WTC11 (cell line): ENCODE measurements at regions not wholly inside any gene's neighbourhood (a gene's known extent, or its start where the extent isn't known, plus 50 kb on each side); places are given as distances from the start of the nearest gene placed in this dataset.

Source experiments
- AFF4 ChIP-seq: sonication (generic); formaldehyde crosslinking; IDR thresholded peaks from 2 replicates; pipeline ENCODE4 v1.8.1; 2023; ENCODE audit warnings: mild to moderate bottlenecking, missing genetic modification reagents, borderline replicate concordance
- CREM ChIP-seq: sonication (generic); formaldehyde crosslinking; IDR thresholded peaks from 2 replicates; pipeline ENCODE4 v1.8.1; 2022; ENCODE audit warnings: mild to moderate bottlenecking, missing genetic modification reagents, moderate library complexity
- EMX1 ChIP-seq: fragments of 250-450 bp; sonication (Bioruptor Pico); IDR thresholded peaks from 2 replicates; pipeline ENCODE4 v1.8.0; 2021; ENCODE audit warnings: mild to moderate bottlenecking
- FOXJ3 ChIP-seq: sonication (generic); formaldehyde crosslinking; IDR thresholded peaks from 2 replicates; pipeline ENCODE4 v1.9.0; 2021; ENCODE audit warnings: missing genetic modification reagents, mild to moderate bottlenecking, borderline replicate concordance
- FOXK1 ChIP-seq: sonication (generic); formaldehyde crosslinking; IDR thresholded peaks from 2 replicates; pipeline ENCODE4 v1.8.0; 2022; ENCODE audit warnings: mild to moderate bottlenecking, moderate library complexity, missing genetic modification reagents
- GABPB1 ChIP-seq: sonication (generic); formaldehyde crosslinking; IDR thresholded peaks from 2 replicates; pipeline ENCODE4 v1.8.1; 2023; ENCODE audit warnings: mild to moderate bottlenecking, missing genetic modification reagents
- NFYB ChIP-seq: sonication (generic); formaldehyde crosslinking; conservative IDR thresholded peaks from 2 replicates; pipeline ENCODE4 v1.8.0; 2022; ENCODE audit warnings: low read depth, missing genetic modification reagents
- NR1H2 ChIP-seq: sonication (generic); formaldehyde crosslinking; IDR thresholded peaks from 2 replicates; pipeline ENCODE4 v1.9.0; 2021; ENCODE audit warnings: mild to moderate bottlenecking, moderate library complexity, missing genetic modification reagents
- PREB ChIP-seq: sonication (generic); formaldehyde crosslinking; IDR thresholded peaks from 2 replicates; pipeline ENCODE4 v1.8.1; 2022; ENCODE audit warnings: mild to moderate bottlenecking, missing genetic modification reagents, moderate library complexity, borderline replicate concordance
- SP1 ChIP-seq: sonication (generic); formaldehyde crosslinking; conservative IDR thresholded peaks from 2 replicates; pipeline ENCODE4 v1.8.1; 2022; ENCODE audit warnings: missing genetic modification reagents
- ZNF138 ChIP-seq: sonication (generic); formaldehyde crosslinking; conservative IDR thresholded peaks from 2 replicates; pipeline ENCODE4 v1.8.1; 2022; ENCODE audit warnings: mild to moderate bottlenecking, moderate library complexity, missing genetic modification reagents
- TF ChIP-seq, protein P1 (sequence below): fragments of 200-600 bp; IDR thresholded peaks from 2 replicates; pipeline ENCODE4 v1.8.0; 2022; ENCODE audit warnings: antibody characterized with exemption
- TF ChIP-seq, protein P2 (sequence below): sonication (generic); formaldehyde crosslinking; IDR thresholded peaks from 2 replicates; pipeline ENCODE4 v1.8.1; 2022; ENCODE audit warnings: low read depth, mild to moderate bottlenecking, moderate library complexity, missing genetic modification reagents, borderline replicate concordance
- TF ChIP-seq, protein P3 (sequence below): sonication (generic); formaldehyde crosslinking; IDR thresholded peaks from 2 replicates; pipeline ENCODE4 v1.8.0; 2022; ENCODE audit warnings: missing genetic modification reagents

GRCh38 chr7:52518869-52519268 lies 516.6 kb upstream of the POM121L12 start:
- TF ChIP-seq, protein P1, sequence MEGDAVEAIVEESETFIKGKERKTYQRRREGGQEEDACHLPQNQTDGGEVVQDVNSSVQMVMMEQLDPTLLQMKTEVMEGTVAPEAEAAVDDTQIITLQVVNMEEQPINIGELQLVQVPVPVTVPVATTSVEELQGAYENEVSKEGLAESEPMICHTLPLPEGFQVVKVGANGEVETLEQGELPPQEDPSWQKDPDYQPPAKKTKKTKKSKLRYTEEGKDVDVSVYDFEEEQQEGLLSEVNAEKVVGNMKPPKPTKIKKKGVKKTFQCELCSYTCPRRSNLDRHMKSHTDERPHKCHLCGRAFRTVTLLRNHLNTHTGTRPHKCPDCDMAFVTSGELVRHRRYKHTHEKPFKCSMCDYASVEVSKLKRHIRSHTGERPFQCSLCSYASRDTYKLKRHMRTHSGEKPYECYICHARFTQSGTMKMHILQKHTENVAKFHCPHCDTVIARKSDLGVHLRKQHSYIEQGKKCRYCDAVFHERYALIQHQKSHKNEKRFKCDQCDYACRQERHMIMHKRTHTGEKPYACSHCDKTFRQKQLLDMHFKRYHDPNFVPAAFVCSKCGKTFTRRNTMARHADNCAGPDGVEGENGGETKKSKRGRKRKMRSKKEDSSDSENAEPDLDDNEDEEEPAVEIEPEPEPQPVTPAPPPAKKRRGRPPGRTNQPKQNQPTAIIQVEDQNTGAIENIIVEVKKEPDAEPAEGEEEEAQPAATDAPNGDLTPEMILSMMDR = no peak
- TF ChIP-seq NFYB (CRISPR knock-in tag) = no peak
- TF ChIP-seq PREB = no peak
- TF ChIP-seq FOXJ3 (CRISPR knock-in tag) = no peak
- TF ChIP-seq GABPB1 = no peak
- TF ChIP-seq CREM = no peak
- TF ChIP-seq NR1H2 (CRISPR knock-in tag) = no peak
- no peak for TF ChIP-seq AFF4 (CRISPR knock-in tag)
- TF ChIP-seq SP1 (CRISPR knock-in tag) = no peak
- TF ChIP-seq EMX1 (CRISPR knock-in tag) = no peak
- TF ChIP-seq FOXK1 (CRISPR knock-in tag) = no peak
- TF ChIP-seq, protein P2, sequence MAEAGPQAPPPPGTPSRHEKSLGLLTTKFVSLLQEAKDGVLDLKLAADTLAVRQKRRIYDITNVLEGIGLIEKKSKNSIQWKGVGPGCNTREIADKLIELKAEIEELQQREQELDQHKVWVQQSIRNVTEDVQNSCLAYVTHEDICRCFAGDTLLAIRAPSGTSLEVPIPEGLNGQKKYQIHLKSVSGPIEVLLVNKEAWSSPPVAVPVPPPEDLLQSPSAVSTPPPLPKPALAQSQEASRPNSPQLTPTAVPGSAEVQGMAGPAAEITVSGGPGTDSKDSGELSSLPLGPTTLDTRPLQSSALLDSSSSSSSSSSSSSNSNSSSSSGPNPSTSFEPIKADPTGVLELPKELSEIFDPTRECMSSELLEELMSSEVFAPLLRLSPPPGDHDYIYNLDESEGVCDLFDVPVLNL = no peak
- TF ChIP-seq, protein P3, sequence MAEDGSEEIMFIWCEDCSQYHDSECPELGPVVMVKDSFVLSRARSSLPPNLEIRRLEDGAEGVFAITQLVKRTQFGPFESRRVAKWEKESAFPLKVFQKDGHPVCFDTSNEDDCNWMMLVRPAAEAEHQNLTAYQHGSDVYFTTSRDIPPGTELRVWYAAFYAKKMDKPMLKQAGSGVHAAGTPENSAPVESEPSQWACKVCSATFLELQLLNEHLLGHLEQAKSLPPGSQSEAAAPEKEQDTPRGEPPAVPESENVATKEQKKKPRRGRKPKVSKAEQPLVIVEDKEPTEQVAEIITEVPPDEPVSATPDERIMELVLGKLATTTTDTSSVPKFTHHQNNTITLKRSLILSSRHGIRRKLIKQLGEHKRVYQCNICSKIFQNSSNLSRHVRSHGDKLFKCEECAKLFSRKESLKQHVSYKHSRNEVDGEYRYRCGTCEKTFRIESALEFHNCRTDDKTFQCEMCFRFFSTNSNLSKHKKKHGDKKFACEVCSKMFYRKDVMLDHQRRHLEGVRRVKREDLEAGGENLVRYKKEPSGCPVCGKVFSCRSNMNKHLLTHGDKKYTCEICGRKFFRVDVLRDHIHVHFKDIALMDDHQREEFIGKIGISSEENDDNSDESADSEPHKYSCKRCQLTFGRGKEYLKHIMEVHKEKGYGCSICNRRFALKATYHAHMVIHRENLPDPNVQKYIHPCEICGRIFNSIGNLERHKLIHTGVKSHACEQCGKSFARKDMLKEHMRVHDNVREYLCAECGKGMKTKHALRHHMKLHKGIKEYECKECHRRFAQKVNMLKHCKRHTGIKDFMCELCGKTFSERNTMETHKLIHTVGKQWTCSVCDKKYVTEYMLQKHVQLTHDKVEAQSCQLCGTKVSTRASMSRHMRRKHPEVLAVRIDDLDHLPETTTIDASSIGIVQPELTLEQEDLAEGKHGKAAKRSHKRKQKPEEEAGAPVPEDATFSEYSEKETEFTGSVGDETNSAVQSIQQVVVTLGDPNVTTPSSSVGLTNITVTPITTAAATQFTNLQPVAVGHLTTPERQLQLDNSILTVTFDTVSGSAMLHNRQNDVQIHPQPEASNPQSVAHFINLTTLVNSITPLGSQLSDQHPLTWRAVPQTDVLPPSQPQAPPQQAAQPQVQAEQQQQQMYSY (CRISPR knock-in tag) = no peak
- TF ChIP-seq ZNF138 = no peak
